GM12891 (cell line): ENCODE measurements at regions not wholly inside any gene's neighbourhood (a gene's known extent, or its start where the extent isn't known, plus 50 kb on each side); places are given as distances from the start of the nearest gene placed in this dataset.

Source experiments
- PAX5 ChIP-seq: IDR thresholded peaks from 2 replicates; pipeline ENCODE4 v1.6.1; 2011; ENCODE audit warnings: low read length, moderate library complexity, mild to moderate bottlenecking; ENCODE audit not compliant: insufficient read depth, severe bottlenecking
- POLR2A ChIP-seq: IDR thresholded peaks from 2 replicates; pipeline ENCODE4 v1.6.1; 2011; ENCODE audit warnings: low read depth, low read length, control low read depth
- POLR2AphosphoS5 ChIP-seq: IDR thresholded peaks from 2 replicates; pipeline ENCODE4 v1.6.1; 2011; ENCODE audit warnings: low read depth, low read length, control low read depth
- SPI1 ChIP-seq: IDR thresholded peaks from 2 replicates; pipeline ENCODE4 v1.6.1; 2011; ENCODE audit warnings: low read depth, low read length, control low read depth
- TAF1 ChIP-seq: IDR thresholded peaks from 2 replicates; pipeline ENCODE4 v1.6.1; 2011; ENCODE audit warnings: low read depth, low read length, control low read depth

- no peak for TF ChIP-seq POLR2A
- no peak for TF ChIP-seq POLR2AphosphoS5
- no peak for TF ChIP-seq TAF1
- TF ChIP-seq SPI1 = no peak
- no peak for TF ChIP-seq PAX5
Measured at GRCh38 chr16:13425836-13426235, 494.1 kb upstream of the ERCC4 start.
